ENCODE measurements at regions not wholly inside any gene's neighbourhood (a gene's known extent, or its start where the extent isn't known, plus 50 kb on each side); places are given as distances from the start of the nearest gene placed in this dataset.

DNA sequence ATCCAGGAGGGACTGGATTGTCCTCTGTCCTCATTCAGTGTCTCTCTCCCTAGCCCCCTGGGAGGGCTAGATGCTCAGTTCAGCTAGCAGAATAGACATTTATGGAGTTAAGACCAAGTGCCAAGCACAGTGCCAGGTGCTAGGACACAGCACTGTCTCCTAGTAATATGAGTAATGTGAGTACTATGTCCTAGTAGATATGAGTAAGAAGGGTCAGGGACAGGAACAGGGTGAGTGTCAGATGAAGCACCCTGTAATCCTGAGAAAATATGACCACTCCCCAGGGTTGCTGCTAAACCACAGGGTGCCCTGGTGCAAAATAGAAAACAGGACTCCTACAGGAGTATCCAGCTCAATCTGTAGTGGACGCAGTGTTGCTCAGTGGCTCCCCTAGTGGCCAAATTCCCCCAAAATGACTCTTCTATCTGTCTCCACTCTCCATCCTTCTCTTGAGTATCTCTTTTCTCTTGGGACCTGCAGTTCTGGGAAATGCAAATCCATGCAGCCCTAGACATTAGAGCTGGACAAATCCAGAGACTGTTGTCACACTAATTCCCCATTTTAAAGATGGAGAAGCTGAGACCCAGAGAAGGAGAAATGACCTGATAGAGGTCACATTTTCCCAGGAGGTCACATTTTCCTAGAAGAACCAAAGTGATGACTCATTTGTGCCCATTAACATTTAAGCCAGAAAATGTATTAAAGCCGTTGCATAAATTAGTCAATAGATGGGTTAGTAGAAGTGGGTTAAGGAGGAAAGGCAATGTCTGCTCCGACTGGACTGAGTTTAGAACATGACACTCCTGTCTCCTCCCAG, 214.3 kb downstream of the NXPE2 start:
- TF ChIP-seq, protein P1, sequence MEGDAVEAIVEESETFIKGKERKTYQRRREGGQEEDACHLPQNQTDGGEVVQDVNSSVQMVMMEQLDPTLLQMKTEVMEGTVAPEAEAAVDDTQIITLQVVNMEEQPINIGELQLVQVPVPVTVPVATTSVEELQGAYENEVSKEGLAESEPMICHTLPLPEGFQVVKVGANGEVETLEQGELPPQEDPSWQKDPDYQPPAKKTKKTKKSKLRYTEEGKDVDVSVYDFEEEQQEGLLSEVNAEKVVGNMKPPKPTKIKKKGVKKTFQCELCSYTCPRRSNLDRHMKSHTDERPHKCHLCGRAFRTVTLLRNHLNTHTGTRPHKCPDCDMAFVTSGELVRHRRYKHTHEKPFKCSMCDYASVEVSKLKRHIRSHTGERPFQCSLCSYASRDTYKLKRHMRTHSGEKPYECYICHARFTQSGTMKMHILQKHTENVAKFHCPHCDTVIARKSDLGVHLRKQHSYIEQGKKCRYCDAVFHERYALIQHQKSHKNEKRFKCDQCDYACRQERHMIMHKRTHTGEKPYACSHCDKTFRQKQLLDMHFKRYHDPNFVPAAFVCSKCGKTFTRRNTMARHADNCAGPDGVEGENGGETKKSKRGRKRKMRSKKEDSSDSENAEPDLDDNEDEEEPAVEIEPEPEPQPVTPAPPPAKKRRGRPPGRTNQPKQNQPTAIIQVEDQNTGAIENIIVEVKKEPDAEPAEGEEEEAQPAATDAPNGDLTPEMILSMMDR (IDR thresholded peaks at IDR 0.05; ENCODE audit: insufficient read depth, low read length, poor library complexity, severe bottlenecking) = peak; percentile 38
- Histone ChIP-seq H3K36me3 (ENCODE audit: control insufficient read depth, insufficient read depth, low read length) (no peaks in the 10 kb centered on the region), H3K4me3 (ENCODE audit: low read depth, low read length) (no peak overlapping the region), H3K27me3 (ENCODE audit: control insufficient read depth, insufficient read depth, low read length) (peaks cover 3% of the 10 kb centered on the region)
- DNase-seq (ENCODE audit: low read depth) = no peak

DNA sequence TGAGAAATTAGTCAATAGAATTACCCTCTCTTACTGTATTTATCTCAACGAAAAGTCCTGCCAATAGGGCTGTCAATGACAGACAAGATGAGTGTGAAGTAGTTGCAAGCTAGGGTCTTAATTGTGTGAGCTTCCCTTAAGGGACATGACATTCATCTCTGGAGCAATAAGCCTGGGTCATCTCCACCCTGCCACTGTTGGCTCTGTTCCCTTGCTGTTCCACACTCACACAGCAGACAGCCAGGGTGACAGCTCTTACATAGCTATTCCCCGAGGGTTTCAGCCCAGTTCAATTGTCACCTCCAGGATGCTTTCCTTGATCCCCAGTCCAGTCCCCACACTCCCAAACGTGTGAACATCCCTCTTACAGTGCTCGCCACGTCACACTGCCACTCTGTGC, 215.0 kb downstream of the NXPE2 start:
- H3K27me3 ChIP-seq (ENCODE audit: control insufficient read depth, insufficient read depth, low read length) = peaks cover 3% of the 10 kb centered on the region
- DNase-seq (ENCODE audit: low read depth) = no peak
- H3K4me3 ChIP-seq (ENCODE audit: low read depth, low read length) = no peak overlapping the region
- H3K36me3 ChIP-seq (ENCODE audit: control insufficient read depth, insufficient read depth, low read length) = no peaks in the 10 kb centered on the region
- TF ChIP-seq, protein P1 (IDR thresholded peaks at IDR 0.05; ENCODE audit: insufficient read depth, low read length, poor library complexity, severe bottlenecking) = no peak

DNA sequence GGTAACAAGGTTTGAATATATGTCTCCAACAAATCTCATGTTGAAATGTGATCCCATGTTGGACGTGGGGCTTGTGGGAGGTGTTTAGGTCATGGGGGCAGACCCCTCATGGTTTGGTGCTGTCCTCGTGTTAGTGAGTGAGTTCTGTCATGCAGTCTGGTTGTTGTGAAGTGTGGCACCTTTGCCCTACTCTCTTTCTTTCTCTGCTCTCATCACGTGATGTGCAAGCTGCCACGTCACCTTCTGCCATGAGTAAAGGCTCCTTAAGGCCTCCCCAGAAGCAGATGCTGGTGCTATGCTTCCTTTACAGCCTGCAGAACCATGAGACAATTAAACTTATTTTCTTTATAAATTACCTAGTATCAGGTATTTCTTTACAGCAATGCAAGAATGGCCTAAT, 218.3 kb downstream of the NXPE2 start:
- no peaks in the 10 kb centered on the region for H3K36me3 ChIP-seq (ENCODE audit: control insufficient read depth, insufficient read depth, low read length)
- TF ChIP-seq, protein P1 (IDR thresholded peaks at IDR 0.05; ENCODE audit: insufficient read depth, low read length, poor library complexity, severe bottlenecking) = no peak
- DNase-seq (ENCODE audit: low read depth) = no peak
- no peaks in the 10 kb centered on the region for H3K27me3 ChIP-seq (ENCODE audit: control insufficient read depth, insufficient read depth, low read length)
- H3K4me3 ChIP-seq (ENCODE audit: low read depth, low read length) = no peak overlapping the region

DNA sequence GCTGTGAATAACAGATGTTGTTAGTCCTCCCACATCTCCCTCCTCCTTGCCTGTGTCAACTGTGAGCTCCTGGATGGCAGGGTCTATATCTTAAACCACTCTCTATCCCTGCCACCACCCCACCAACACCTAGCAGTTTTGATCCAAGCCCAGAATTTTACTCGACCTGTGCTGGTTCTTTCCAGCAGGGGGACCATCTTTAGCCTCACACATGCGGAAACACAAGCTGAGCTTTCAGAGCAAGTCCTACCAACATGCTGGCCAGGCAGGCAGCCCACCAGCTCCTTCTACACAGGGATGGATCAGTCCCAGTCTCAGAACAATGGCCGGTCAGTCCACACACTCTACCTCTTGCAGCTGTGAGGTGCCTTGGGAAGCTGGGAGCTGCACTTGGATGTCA, 231.5 kb downstream of the NXPE2 start:
- TF ChIP-seq, protein P1 (IDR thresholded peaks at IDR 0.05; ENCODE audit: insufficient read depth, low read length, poor library complexity, severe bottlenecking) = no peak
- H3K36me3 ChIP-seq (ENCODE audit: control insufficient read depth, insufficient read depth, low read length) = no peaks in the 10 kb centered on the region
- no peak overlapping the region for H3K4me3 ChIP-seq (ENCODE audit: low read depth, low read length)
- H3K27me3 ChIP-seq (ENCODE audit: control insufficient read depth, insufficient read depth, low read length) = no peaks in the 10 kb centered on the region
- DNase-seq (ENCODE audit: low read depth) = no peak

DNA sequence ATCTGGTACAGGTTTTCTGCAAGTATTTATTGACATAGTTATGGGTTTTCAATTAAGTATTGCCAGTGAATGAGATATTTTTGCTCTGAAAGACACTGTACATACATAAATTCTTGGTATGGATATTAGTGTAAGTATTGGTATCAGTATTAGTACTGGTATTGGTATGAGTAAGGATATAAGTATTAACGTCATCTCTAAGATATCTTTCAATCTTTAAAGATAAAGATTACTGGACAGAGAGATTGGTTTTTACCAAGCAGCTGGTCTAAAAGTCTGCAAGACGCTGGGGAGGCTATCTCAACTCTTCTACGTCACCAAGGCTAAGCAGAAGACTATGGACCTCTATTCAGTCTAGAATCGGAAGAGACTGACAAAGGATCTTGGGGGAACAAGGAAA, 234.5 kb downstream of the NXPE2 start:
- no peak for DNase-seq (ENCODE audit: low read depth)
- TF ChIP-seq, protein P1 (IDR thresholded peaks at IDR 0.05; ENCODE audit: insufficient read depth, low read length, poor library complexity, severe bottlenecking) = no peak
- H3K27me3 ChIP-seq (ENCODE audit: control insufficient read depth, insufficient read depth, low read length) = no peaks in the 10 kb centered on the region
- H3K4me3 ChIP-seq (ENCODE audit: low read depth, low read length) = no peak overlapping the region
- no peaks in the 10 kb centered on the region for H3K36me3 ChIP-seq (ENCODE audit: control insufficient read depth, insufficient read depth, low read length)

All from kidney epithelial cell (primary cell).